Panc1 (cell line): ENCODE measurements at regions not wholly inside any gene's neighbourhood (a gene's known extent, or its start where the extent isn't known, plus 50 kb on each side); places are given as distances from the start of the nearest gene placed in this dataset.

ENCODE experiments used
- ATAC-seq: fragments of 200-7000 bp; cut with Tn5 transposase; 2 replicates; pipeline ENCODE4 v1.9.1; 2020; ENCODE audit warnings: mild to moderate bottlenecking, moderate library complexity
- BruUV-seq: library from RNA; stranded (reverse); fragments of 400-500 nt; replicated peaks from 2 replicates; lab custom pipeline; 2021; lab: Mats Ljungman, UMichigan
- CTCF ChIA-PET: fragments of 300-600 bp; sonication (Branson Sonifier 250); formaldehyde crosslinking; loops from one replicate; lab custom pipeline; 2022; ENCODE audit warnings: antibody characterized with exemption; lab: Charles Lee
- POLR2A ChIA-PET: fragments of 300-600 bp; sonication (Branson Sonifier 250); formaldehyde crosslinking; loops from one replicate; lab custom pipeline; 2022; ENCODE audit warnings: antibody characterized with exemption; lab: Charles Lee
- DNase-seq: peaks from one replicate; pipeline ENCODE4 v3.0.0-alpha.2; 2010; ENCODE audit warnings: low read depth, low spot score
- H3K27ac ChIP-seq: 2 replicates; pipeline ENCODE4 v1.5.1; 2011; ENCODE audit warnings: mild to moderate bottlenecking, low read length, inconsistent platforms
- H3K27me3 ChIP-seq: fragments of 200-500 bp; sonication (Bioruptor generic); 2 replicates; pipeline ENCODE4 v1.6.0; 2014; ENCODE audit warnings: low read length, inconsistent platforms; ENCODE audit not compliant: control insufficient read depth, insufficient read depth
- H3K36me3 ChIP-seq: fragments of 200-500 bp; sonication (Bioruptor generic); 2 replicates; pipeline ENCODE4 v1.5.1; 2014; ENCODE audit warnings: inconsistent platforms, mild to moderate bottlenecking, low read length, moderate library complexity; ENCODE audit not compliant: control insufficient read depth, insufficient read depth
- H3K4me1 ChIP-seq: 2 replicates; pipeline ENCODE4 v1.5.1; 2011; ENCODE audit warnings: inconsistent platforms, mild to moderate bottlenecking, low read length, moderate library complexity; ENCODE audit not compliant: control insufficient read depth, insufficient read depth
- H3K4me3 ChIP-seq, 2 experiments: 2 replicates each; pipeline ENCODE4 v1.5.1; 2011 to 2012; ENCODE audit warnings: low read depth in 2 of 2, low read length in 2 of 2, mild to moderate bottlenecking in 2 of 2, inconsistent platforms in 1 of 2, moderate library complexity in 1 of 2
- H3K9me3 ChIP-seq: fragments of 200-500 bp; sonication (Bioruptor generic); 2 replicates; pipeline ENCODE4 v1.5.1; 2014; ENCODE audit warnings: low read depth, mild to moderate bottlenecking, inconsistent platforms, low read length, moderate library complexity; ENCODE audit not compliant: control insufficient read depth, insufficient read depth
- CTCF ChIP-seq: fragments of 450-650 bp; IDR thresholded peaks from 2 replicates; pipeline ENCODE4 v1.5.1; 2017; ENCODE audit warnings: mild to moderate bottlenecking
- POLR2AphosphoS5 ChIP-seq: IDR thresholded peaks from 2 replicates; pipeline ENCODE4 v1.6.1; 2012; ENCODE audit warnings: mild to moderate bottlenecking, low read depth, low read length, moderate library complexity
- SIN3A ChIP-seq: IDR thresholded peaks from 2 replicates; pipeline ENCODE4 v1.6.1; 2012; ENCODE audit warnings: low read depth, mild to moderate bottlenecking, low read length, moderate library complexity, borderline replicate concordance; ENCODE audit not compliant: insufficient read depth
- TCF7L2 ChIP-seq: IDR thresholded peaks from 2 replicates; pipeline ENCODE4 v1.6.1; 2011; ENCODE audit warnings: mild to moderate bottlenecking, low read depth, low read length, inconsistent platforms
- in situ Hi-C: cut with HindIII; loops from 2 replicates; pipeline ENCODE4 v1.10.0; 2016; ENCODE audit warnings: low sequenced_read_pairs, low pct_unique_long_range_greater_than_20kb
- intact Hi-C: fragments of 100-400 bp; cut with micrococcal nuclease; formaldehyde crosslinking; loops from one replicate; pipeline ENCODE4 v1.10.0; 2022; ENCODE audit not compliant: unreplicated experiment
- TF ChIP-seq, protein P1 (sequence below), 2 experiments: IDR thresholded peaks; 2 replicates each; pipeline ENCODE4 v1.6.1; 2011 to 2012; ENCODE audit warnings: low read depth in 2 of 2, control low read depth in 1 of 2, low read length in 1 of 2, mild to moderate bottlenecking in 1 of 2, moderate library complexity in 1 of 2; ENCODE audit not compliant: insufficient read depth in 1 of 2

GRCh38 chr3:177358977-177359592, 161.8 kb upstream of the TBL1XR1 start:
- Histone ChIP-seq H3K36me3 (no peaks in the 10 kb centered on the region), H3K27me3 (no peaks in the 10 kb centered on the region), H3K4me3 (peak overlapping the region; percentile 15 to 52; a peak in 3 of 4 replicates), H3K9me3 (no peaks in the 10 kb centered on the region), H3K4me1 (peaks cover 48% of the 10 kb centered on the region), H3K27ac (peak overlapping the region; percentile 99)
- POLR2A ChIA-PET = interaction anchor here (0.6 to 1.2 kb wide), 2 partner anchors 162 to 254 kb away, joined by 3 read pairs; partner anchors contain the start of gene TBL1XR1
- peak; percentile 61 for ATAC-seq
- intact Hi-C loops (loop anchor here (10.0 kb wide), 1 partner anchor 54 kb away; no protein-coding TSS in a partner anchor), in situ Hi-C loops (no loop called here)
- CTCF ChIA-PET = no interaction called here
- DNase-seq = peak; percentile 24
- TF ChIP-seq POLR2AphosphoS5 (no peak), CTCF (no peak), SIN3A (no peak), TCF7L2 (no peak; the same call in 1 of the 2 replicates)
- TF ChIP-seq, protein P1, sequence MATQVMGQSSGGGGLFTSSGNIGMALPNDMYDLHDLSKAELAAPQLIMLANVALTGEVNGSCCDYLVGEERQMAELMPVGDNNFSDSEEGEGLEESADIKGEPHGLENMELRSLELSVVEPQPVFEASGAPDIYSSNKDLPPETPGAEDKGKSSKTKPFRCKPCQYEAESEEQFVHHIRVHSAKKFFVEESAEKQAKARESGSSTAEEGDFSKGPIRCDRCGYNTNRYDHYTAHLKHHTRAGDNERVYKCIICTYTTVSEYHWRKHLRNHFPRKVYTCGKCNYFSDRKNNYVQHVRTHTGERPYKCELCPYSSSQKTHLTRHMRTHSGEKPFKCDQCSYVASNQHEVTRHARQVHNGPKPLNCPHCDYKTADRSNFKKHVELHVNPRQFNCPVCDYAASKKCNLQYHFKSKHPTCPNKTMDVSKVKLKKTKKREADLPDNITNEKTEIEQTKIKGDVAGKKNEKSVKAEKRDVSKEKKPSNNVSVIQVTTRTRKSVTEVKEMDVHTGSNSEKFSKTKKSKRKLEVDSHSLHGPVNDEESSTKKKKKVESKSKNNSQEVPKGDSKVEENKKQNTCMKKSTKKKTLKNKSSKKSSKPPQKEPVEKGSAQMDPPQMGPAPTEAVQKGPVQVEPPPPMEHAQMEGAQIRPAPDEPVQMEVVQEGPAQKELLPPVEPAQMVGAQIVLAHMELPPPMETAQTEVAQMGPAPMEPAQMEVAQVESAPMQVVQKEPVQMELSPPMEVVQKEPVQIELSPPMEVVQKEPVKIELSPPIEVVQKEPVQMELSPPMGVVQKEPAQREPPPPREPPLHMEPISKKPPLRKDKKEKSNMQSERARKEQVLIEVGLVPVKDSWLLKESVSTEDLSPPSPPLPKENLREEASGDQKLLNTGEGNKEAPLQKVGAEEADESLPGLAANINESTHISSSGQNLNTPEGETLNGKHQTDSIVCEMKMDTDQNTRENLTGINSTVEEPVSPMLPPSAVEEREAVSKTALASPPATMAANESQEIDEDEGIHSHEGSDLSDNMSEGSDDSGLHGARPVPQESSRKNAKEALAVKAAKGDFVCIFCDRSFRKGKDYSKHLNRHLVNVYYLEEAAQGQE (IDR thresholded peaks at IDR 0.05; ENCODE audit: insufficient read depth in 1 of 2, low read depth in 2 of 2, low read length in 1 of 2) = no peak
- BruUV-seq = no TSS peak

- Histone ChIP-seq H3K4me3 (peak overlapping the region; percentile 15 to 52), H3K27me3 (no peaks in the 10 kb centered on the region), H3K27ac (peak overlapping the region; percentile 99), H3K4me1 (peaks cover 48% of the 10 kb centered on the region), H3K9me3 (no peaks in the 10 kb centered on the region), H3K36me3 (no peaks in the 10 kb centered on the region)
- intact Hi-C loops (loop anchor here (1.0 to 10.0 kb wide), 5 partner anchors 55 to 1025 kb away; no protein-coding TSS in a partner anchor), in situ Hi-C loops (no loop called here)
- ATAC-seq (peak; percentile 91), DNase-seq (peak; percentile 89)
- TF ChIP-seq POLR2AphosphoS5 (peak; percentile 98), TCF7L2 (peak; percentile 78), SIN3A (peak; percentile 55; the same call in 1 of the 2 replicates), CTCF (no peak)
- TF ChIP-seq, protein P1 (IDR thresholded peaks at IDR 0.05; ENCODE audit: insufficient read depth in 1 of 2, low read depth in 2 of 2, low read length in 1 of 2) = peak in 1 of 2 experiments; percentile 46; a peak in 1 of 4 replicates
- CTCF ChIA-PET = interaction anchor here (0.7 to 1.0 kb wide), 4 partner anchors 107 to 1000 kb away, joined by 3 to 13 read pairs (median 6); partner anchors contain the start of gene TBL1XR1
- POLR2A ChIA-PET = interaction anchor here (0.6 to 1.2 kb wide), 4 partner anchors 9 to 996 kb away, joined by 3 to 11 read pairs (median 4); partner anchors contain the start of gene TBL1XR1
- no TSS peak for BruUV-seq
These were observed 162.5 kb upstream of the TBL1XR1 start for GRCh38 chr3:177359593-177360357.
